Vagina (tissue), 2 donors: ENCODE measurements at regions not wholly inside any gene's neighbourhood (a gene's known extent, or its start where the extent isn't known, plus 50 kb on each side); places are given as distances from the start of the nearest gene placed in this dataset.

Source experiments
- POLR2A ChIP-seq, 2 donors: fragments of 450-650 bp; IDR thresholded peaks; one replicate each; pipeline ENCODE4 v1.6.1; 2017; ENCODE audit warnings: antibody characterized with exemption in 2 of 2, mild to moderate bottlenecking in 2 of 2, moderate library complexity in 2 of 2
- TF ChIP-seq, protein P1 (sequence below), 3 experiments: fragments of 450-650 bp in 2 of 3; fragments of 200-600 bp in 1 of 3; sonication (generic) in 1 of 3; IDR thresholded peaks; one replicate each; pipeline ENCODE4 v1.5.1; 2017 to 2019; ENCODE audit warnings: antibody characterized with exemption in 3 of 3, mild to moderate bottlenecking in 2 of 3, moderate library complexity in 2 of 3

GRCh38 chr2:100218552-100218951 is 76.2 kb upstream of the AFF3 start:
- TF ChIP-seq, protein P1, sequence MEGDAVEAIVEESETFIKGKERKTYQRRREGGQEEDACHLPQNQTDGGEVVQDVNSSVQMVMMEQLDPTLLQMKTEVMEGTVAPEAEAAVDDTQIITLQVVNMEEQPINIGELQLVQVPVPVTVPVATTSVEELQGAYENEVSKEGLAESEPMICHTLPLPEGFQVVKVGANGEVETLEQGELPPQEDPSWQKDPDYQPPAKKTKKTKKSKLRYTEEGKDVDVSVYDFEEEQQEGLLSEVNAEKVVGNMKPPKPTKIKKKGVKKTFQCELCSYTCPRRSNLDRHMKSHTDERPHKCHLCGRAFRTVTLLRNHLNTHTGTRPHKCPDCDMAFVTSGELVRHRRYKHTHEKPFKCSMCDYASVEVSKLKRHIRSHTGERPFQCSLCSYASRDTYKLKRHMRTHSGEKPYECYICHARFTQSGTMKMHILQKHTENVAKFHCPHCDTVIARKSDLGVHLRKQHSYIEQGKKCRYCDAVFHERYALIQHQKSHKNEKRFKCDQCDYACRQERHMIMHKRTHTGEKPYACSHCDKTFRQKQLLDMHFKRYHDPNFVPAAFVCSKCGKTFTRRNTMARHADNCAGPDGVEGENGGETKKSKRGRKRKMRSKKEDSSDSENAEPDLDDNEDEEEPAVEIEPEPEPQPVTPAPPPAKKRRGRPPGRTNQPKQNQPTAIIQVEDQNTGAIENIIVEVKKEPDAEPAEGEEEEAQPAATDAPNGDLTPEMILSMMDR (IDR thresholded peaks at IDR 0.05), result no peak
- TF ChIP-seq POLR2A (IDR thresholded peaks at IDR 0.05), result no peak
